Retinal pigment epithelial cell (primary cell): ENCODE measurements at regions not wholly inside any gene's neighbourhood (a gene's known extent, or its start where the extent isn't known, plus 50 kb on each side); places are given as distances from the start of the nearest gene placed in this dataset.
"Not testable (repeated sequence)": the region's sequence is repeated elsewhere in the genome, so short reads cannot be mapped to it uniquely, and the experiment has no call there.

ENCODE experiments used
- DNase-seq: peaks from one replicate; pipeline ENCODE4 v3.0.0-alpha.2; 2010; ENCODE audit warnings: low read depth
- H3K4me3 ChIP-seq: 2 replicates; pipeline ENCODE4 v1.5.1; 2011; ENCODE audit warnings: mild to moderate bottlenecking, low read length, control low read depth, moderate library complexity
- TF ChIP-seq, protein P1 (sequence below): conservative IDR thresholded peaks from 2 replicates; pipeline ENCODE4 v1.5.1; 2011; ENCODE audit warnings: low read depth, low read length, control low read depth, inconsistent platforms

DNA sequence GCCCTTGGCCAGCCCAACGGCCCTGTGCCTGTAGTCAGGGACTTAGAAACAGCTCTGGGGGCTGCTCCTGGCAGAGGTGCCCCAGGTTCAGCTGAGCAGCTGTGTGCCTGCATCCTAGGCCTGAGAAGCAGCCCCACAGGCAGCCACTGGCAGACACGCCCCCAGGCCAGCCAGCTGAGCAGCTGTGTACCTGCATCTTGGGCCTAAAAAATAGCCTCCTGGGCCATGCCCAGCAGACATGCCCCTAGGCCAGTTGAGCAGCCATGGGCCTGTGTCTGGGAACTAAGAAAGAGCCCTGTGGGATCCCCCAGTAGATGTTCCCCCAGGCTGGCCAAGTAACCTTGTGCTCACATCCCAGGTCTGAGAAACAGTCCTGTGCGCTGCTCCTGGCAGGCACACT lies 64.0 kb downstream of the TBR1 start:
- no peak for DNase-seq
- TF ChIP-seq, protein P1, sequence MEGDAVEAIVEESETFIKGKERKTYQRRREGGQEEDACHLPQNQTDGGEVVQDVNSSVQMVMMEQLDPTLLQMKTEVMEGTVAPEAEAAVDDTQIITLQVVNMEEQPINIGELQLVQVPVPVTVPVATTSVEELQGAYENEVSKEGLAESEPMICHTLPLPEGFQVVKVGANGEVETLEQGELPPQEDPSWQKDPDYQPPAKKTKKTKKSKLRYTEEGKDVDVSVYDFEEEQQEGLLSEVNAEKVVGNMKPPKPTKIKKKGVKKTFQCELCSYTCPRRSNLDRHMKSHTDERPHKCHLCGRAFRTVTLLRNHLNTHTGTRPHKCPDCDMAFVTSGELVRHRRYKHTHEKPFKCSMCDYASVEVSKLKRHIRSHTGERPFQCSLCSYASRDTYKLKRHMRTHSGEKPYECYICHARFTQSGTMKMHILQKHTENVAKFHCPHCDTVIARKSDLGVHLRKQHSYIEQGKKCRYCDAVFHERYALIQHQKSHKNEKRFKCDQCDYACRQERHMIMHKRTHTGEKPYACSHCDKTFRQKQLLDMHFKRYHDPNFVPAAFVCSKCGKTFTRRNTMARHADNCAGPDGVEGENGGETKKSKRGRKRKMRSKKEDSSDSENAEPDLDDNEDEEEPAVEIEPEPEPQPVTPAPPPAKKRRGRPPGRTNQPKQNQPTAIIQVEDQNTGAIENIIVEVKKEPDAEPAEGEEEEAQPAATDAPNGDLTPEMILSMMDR = no peak
- no peak overlapping the region for H3K4me3 ChIP-seq

DNA sequence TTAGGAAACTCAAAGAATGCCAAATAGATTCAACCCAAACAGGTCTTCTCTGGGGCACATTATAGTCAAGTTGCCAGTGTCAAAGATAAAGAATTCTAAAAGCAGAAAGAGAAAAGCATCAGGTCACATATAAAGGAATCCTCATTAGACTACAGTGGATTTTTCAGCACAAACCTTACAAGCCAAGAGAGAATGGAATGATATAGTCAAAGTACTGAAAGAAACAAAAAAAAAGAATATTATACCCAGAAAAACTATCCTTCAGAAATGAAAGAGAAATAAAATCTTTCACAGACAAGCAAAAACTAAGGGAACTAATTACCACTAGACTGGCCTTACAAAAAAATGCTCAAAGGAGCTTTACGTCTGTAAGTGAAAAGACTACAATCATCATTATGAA lies 65.5 kb downstream of the TBR1 start:
- no peak overlapping the region for H3K4me3 ChIP-seq
- no peak for DNase-seq
- TF ChIP-seq, protein P1 = no peak

DNA sequence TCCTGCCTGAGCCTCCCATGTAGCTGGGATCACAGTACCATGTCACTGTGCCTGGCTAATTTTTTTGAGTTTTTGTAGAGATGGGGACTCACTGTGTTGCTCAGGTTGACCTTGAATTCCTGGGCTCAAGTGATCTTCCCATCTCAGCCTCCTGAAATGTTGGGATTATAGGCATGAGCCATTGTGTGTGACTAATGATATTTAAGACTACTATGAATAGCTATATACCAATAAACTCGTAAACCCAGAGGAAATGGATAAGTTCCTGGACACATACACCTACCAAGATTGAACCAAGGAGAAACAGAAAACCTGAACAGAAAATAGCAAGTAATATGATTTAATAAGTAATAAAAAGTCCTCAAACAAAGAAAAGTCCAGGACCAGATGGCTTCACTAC lies 68.0 kb downstream of the TBR1 start:
- no peak for DNase-seq
- H3K4me3 ChIP-seq = no peak overlapping the region
- TF ChIP-seq, protein P1 = no peak

DNA sequence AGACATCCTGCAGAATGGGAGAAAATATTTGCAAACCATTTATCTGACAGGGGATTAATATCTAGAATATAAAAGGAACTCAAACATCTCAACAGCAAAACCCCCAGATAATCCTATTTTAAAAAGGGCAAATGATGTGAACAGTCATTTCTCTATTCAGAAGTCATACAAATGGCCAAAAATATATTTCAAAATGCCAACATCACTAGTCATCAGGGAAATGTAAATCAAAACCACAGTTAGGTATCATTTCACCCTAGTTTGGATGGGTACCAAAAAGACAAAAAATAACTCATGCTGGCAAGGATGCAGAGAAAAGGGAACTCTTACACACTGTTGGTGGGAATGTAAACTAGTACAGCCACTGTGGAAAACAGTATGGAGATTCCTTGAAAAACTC lies 70.0 kb downstream of the TBR1 start:
- no peak for DNase-seq
- H3K4me3 ChIP-seq = no peak overlapping the region
- TF ChIP-seq, protein P1 = no peak

DNA sequence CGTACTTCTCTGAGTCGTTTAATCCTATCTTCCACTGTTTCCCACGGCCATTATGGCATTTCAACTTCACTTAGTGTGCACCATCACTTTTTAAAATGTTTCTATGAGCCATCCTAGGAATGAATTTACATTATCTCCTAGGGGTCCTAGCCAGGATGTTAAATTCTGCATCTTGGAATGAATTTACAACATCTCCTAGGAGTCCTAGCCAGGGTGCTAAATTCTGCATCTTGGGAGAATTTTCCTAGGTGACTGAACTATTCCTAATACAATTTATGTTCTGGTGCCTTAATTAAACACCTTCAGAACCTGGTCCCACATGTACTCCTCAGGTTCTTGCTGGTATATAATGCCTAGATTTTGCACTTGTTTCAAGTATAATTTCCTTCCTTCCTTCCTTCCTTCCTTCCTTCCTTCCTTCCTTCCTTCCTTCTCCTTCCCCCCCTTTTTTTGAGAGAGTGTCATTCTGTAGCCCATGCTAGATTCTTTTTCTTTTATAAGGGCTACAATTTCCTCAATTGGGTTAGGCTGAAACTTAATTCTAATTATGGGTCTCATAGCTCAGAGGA lies 72.1 kb downstream of the TBR1 start:
- TF ChIP-seq, protein P1 = no peak
- no peak for DNase-seq
- no peak overlapping the region for H3K4me3 ChIP-seq

DNA sequence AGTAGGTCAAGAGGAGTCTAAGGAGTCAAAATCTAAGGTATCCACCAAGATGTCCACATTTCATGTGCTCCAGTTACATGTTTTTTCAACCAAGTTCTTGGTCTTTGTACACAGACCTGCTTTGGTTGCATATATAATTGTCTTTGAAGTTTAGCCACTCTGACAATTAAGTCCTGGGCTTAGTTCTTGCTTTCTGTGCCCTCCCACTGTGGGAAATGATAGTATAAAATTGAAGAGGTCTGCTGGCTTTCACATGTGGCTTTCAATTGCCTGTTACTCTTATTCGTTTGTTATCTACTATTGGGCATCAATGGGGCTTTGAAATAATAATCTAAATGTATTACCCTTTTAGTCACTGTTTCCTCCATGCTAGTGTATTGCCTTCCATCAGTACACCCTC lies 72.8 kb downstream of the TBR1 start:
- H3K4me3 ChIP-seq = no peak overlapping the region
- no peak for DNase-seq
- TF ChIP-seq, protein P1 = no peak

DNA sequence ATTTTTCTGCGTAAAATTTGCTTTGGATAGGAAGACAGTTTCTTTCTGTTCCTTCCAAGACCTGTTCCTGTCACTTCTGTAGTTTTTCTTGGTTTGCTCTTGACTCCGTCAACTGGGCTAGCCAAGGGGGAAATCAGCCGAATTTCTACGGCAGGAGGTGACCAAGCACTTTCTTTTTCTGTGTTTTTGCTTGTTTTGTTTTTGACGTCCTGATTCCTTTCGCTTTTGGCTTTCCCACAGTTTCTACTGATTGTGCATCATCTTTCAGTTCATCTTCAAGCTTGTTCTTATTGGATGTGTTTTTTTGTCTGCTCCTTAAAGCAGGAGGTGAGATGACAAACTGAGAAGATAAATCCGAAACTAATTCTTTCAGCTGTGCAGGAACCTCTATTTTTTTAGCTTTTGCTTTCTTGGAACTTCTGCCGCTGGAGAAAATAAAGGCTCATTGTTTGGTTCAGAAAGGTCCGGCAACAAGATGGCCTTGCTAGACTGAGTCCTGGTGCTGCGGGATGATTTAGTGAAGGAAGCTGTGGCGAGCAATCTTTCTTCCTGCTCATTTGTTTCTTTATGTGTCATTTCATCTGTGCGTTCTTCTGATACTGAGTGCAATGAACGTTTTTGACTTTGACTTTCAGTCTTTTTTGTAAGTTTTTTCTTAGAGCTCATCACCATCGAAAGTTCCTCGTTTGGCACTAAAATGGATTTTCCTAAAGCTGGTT lies 85.0 kb downstream of the TBR1 start:
- not testable (repeated sequence) for H3K4me3 ChIP-seq, DNase-seq

DNA sequence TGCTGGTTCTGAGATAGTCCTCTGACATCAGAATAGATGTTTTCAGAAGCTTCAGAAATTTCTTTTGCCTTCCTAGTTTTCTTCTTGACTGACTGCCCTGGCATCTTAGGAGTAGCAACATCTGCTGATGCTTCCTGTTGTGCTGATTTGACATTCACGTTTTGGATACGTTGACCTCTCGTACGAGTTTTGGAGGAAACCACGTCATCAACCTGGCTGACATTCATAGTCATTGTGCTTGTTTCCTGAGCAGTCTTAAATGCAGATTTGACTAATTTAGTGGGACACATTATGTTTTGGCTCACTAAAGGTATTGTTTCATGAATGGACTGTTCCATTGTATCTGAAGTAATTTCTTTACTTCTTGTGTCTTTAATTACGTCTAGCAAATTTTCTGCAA lies 86.2 kb downstream of the TBR1 start:
- not testable (repeated sequence) for H3K4me3 ChIP-seq, DNase-seq

DNA sequence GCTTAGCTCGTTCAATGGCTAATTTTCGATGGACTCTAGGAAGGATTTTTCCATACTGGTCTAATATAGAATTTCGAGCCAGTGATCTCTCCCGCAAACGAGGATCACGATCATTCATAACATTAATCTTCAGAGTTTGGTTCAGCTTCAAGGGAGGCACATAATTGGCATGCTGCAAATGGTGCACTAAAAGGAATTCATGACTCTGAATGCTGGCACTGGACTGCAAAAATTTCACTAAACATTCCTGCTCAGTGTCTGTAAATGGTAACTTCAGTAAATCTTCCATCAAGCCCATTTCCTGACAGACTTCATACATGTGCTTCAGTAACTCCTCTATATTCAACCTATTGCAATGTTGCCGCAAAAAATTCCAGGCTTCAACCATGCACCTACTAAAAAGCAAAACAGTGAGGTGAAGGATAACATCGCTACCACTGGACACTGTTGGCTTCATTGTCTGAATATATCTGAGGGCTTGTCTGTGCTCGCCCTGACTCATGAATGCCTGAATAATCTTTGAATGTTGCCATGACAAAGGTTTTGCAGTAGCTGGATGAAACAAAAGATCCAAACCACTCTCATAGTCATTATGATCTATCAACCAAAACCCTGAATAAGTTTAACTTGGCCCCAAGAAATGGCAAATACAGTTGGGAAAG lies 88.7 kb downstream of the TBR1 start:
- not testable (repeated sequence) for H3K4me3 ChIP-seq, DNase-seq

DNA sequence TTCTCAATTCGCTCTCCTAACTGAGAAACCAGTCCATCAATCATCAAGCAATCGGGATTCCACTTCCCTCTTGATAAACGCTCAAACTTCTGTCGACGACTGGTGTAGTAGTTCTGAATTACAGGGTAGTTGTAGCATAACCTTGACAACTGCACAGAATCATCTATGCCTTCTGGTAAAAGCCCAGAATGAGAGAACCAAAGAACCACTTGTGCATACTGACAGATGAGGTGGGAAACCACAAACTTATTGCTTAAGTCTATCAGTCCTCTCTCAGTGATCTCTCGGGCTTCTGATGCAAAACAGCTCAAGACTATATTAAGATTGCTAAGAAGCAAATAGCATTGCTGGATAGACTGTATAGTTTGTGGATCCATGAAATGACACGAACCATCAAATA lies 89.4 kb downstream of the TBR1 start:
- not testable (repeated sequence) for DNase-seq

DNA sequence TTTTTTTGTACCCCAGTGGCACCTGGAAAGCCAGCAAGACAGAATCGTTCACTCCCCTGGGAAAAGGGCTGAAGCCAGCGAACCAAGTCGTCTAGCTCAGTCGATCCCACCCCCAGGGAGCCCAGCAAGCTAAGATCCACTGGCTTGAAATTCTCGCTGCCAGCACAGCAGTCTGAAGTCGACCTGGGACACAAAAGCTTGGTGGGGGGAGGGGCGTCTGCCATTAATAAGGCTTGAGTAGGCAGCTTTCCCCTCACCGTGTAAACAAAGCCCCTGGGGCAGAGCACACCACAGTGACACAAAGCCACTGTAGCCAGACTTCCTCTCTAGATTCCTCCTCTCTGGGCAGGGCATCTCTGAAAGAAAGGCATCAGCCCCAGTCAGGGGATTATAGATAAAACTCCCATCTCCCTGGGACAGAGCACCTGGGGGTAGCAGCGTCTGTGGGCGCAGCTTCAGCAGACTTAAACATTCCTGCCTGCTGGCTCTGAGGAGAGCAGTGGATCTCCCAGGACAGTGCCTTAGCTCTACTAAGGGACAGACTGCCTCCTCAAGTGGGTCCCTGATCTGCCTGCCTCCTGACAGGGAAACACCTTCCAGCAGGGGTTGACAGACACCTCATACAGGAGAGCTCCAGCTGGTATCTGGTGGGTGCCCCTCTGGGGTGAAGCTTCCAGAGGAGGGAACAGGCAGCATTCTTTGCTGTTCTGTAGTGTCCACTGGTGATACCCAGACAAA lies 97.4 kb downstream of the TBR1 start:
- DNase-seq, H3K4me3 ChIP-seq: not testable (repeated sequence)

More for the DNA sequence above, 89.4 kb downstream of the TBR1 start:
- H3K4me3 ChIP-seq = not testable (repeated sequence)
